Tibial nerve (tissue), 4 donors: ENCODE measurements at regions not wholly inside any gene's neighbourhood (a gene's known extent, or its start where the extent isn't known, plus 50 kb on each side); places are given as distances from the start of the nearest gene placed in this dataset.

Experiments used
- CTCF ChIP-seq, 5 experiments: fragments of 200-600 bp in 3 of 5; fragments of 450-650 bp in 2 of 5; sonication (generic) in 3 of 5; IDR thresholded peaks; one replicate each; pipeline ENCODE4 v1.5.1; 2016 to 2019; ENCODE audit warnings: antibody characterized with exemption in 5 of 5, mild to moderate bottlenecking in 3 of 5, moderate library complexity in 2 of 5
- EP300 ChIP-seq, 2 donors: sonication (generic); formaldehyde crosslinking; IDR thresholded peaks; one replicate each; pipeline ENCODE4 v1.6.1; 2017; ENCODE audit warnings: antibody characterized with exemption in 2 of 2, mild to moderate bottlenecking in 1 of 2
- POLR2A ChIP-seq, 2 donors: fragments of 450-650 bp; IDR thresholded peaks; one replicate each; pipeline ENCODE4 v1.6.1; 2017; ENCODE audit warnings: antibody characterized with exemption in 2 of 2, mild to moderate bottlenecking in 2 of 2, moderate library complexity in 2 of 2

- TF ChIP-seq EP300 (IDR thresholded peaks at IDR 0.05) (no peak), CTCF (IDR thresholded peaks at IDR 0.05) (no peak), POLR2A (IDR thresholded peaks at IDR 0.05) (no peak)
Observed at GRCh38 chr7:20491284-20491683, 124.2 kb upstream of the ABCB5 start.
